GM12801 (cell line): ENCODE measurements at regions not wholly inside any gene's neighbourhood (a gene's known extent, or its start where the extent isn't known, plus 50 kb on each side); places are given as distances from the start of the nearest gene placed in this dataset.

Experiments used
- CTCF ChIP-seq: IDR thresholded peaks from one replicate; pipeline ENCODE4 v1.5.1; 2011; ENCODE audit warnings: control low read depth; ENCODE audit not compliant: insufficient read length; ENCODE audit errors: extremely low read depth

DNA sequence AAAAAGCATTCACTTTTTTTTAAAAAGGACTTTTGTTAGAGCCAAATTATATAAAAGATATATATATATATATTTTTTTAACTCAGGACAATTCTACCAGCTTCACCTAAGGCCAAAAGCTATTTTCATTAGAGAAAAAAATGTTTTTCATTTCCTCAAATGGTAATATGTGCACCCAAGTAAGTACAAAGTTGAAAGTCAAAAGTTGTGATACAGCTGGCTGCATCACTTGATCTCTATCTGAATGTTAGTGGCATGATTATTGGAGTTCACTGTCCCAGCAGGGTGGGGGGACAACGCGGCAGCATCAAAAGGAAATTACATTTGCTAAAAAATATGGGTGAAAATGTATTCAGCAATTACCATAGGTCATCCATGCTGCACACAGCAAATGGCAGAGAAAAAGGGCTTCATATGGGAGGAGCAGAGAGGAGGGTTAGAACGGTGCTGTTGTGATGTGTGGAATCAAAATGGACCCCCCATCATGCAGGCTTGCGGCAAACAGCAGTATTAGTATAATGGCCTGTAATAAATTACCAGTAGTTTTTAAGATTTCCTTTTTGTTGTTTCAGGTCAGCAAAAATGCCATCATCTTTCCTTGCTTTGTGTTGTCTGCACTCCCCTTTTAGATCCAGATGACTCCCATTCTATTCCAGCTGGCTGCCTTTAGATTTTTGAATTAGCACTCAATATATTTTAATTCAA lies 253.7 kb downstream of the MAT2B start:
- no peak for TF ChIP-seq CTCF

GRCh38 chr5:163760498-163760897 lies 255.1 kb downstream of the MAT2B start:
- no peak for TF ChIP-seq CTCF

- no peak for TF ChIP-seq CTCF
Measured at GRCh38 chr5:163766936-163767670, 261.7 kb downstream of the MAT2B start.

DNA sequence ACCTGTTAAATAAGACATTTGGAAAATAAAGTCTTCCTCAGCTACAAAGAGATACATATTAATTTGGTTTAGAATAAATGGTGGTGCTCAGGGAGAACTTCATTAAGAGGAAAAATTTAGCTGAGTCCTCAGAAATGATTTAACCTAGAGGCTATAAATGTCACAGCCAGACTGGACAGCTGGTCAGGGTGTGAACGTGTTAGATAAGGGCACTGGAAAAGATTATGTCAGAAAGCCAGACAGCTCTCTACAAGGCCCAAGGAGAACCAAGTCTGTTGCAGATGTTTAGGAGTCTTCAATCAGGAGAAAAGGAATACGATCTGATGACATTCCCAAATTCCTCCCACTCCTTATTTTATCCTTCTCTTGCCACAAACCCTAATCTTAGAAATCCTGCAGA lies 265.2 kb downstream of the MAT2B start:
- no peak for TF ChIP-seq CTCF

DNA sequence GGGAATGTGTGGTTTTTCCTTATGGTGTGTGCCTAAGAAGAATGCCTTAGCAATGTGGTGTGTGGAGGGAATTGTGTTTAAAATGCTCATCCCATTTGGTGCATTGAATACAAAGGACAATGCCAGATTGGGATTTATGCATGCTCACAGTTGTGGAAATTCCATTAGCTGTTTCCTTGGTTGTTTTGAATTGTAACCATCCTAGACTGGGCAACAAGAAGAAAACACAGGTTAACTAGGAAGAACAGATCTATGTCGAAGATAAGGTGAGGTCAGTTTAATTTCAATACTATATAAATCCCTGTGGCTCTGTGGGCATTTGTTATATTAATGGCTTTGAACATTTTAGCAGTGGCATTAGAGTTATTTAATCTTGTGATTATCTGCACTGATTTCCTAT lies 266.8 kb downstream of the MAT2B start:
- TF ChIP-seq CTCF = no peak

- no peak for TF ChIP-seq CTCF
Measured at GRCh38 chr5:163772644-163773043, 267.2 kb downstream of the MAT2B start.

GRCh38 chr5:163773226-163773625 lies 267.8 kb downstream of the MAT2B start:
- TF ChIP-seq CTCF = no peak
